ENCODE measurements at regions not wholly inside any gene's neighbourhood (a gene's known extent, or its start where the extent isn't known, plus 50 kb on each side); places are given as distances from the start of the nearest gene placed in this dataset.

DNA sequence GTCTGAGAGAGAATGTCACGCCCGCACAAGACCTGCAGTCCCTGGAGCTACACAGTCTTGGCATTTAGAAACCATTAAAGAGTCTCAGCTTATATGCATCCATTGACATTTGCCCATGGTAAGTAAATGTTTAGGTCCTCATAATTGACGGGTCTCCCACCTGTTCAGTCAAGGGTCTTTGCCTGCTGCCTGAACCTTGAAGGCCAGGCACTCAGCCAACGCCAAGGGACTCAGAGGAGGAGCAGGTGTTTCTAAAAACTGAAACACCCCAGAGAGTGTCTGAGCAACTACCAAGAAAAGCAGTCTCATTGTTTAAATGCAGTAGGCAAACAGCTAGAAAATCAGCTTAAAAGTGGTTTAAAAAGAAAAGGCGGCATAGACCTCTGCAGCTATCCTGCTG is 264.7 kb upstream of the AKR1E2 start:
- no peak for DNase-seq (ENCODE audit: low read depth)
- Histone ChIP-seq H3K36me3 (ENCODE audit: control insufficient read depth, insufficient read depth, low read length) (no peaks in the 10 kb centered on the region), H3K27me3 (ENCODE audit: control insufficient read depth, insufficient read depth, low read length) (no peaks in the 10 kb centered on the region), H3K4me3 (ENCODE audit: low read depth, low read length) (no peak overlapping the region)
- TF ChIP-seq, protein P1, sequence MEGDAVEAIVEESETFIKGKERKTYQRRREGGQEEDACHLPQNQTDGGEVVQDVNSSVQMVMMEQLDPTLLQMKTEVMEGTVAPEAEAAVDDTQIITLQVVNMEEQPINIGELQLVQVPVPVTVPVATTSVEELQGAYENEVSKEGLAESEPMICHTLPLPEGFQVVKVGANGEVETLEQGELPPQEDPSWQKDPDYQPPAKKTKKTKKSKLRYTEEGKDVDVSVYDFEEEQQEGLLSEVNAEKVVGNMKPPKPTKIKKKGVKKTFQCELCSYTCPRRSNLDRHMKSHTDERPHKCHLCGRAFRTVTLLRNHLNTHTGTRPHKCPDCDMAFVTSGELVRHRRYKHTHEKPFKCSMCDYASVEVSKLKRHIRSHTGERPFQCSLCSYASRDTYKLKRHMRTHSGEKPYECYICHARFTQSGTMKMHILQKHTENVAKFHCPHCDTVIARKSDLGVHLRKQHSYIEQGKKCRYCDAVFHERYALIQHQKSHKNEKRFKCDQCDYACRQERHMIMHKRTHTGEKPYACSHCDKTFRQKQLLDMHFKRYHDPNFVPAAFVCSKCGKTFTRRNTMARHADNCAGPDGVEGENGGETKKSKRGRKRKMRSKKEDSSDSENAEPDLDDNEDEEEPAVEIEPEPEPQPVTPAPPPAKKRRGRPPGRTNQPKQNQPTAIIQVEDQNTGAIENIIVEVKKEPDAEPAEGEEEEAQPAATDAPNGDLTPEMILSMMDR (IDR thresholded peaks at IDR 0.05; ENCODE audit: insufficient read depth, low read depth, low read length): no peak
- POLR2A ChIA-PET: no interaction called here
- CTCF ChIA-PET: no interaction called here

- Histone ChIP-seq H3K27me3 (ENCODE audit: control insufficient read depth, insufficient read depth, low read length) (no peaks in the 10 kb centered on the region), H3K4me3 (ENCODE audit: low read depth, low read length) (no peak overlapping the region), H3K36me3 (ENCODE audit: control insufficient read depth, insufficient read depth, low read length) (no peaks in the 10 kb centered on the region)
- DNase-seq (ENCODE audit: low read depth): no peak
- CTCF ChIA-PET: no interaction called here
- POLR2A ChIA-PET: no interaction called here
- TF ChIP-seq, protein P1 (IDR thresholded peaks at IDR 0.05; ENCODE audit: insufficient read depth, low read depth, low read length): no peak
Measured at GRCh38 chr10:4557469-4557868, 268.5 kb upstream of the AKR1E2 start.

DNA sequence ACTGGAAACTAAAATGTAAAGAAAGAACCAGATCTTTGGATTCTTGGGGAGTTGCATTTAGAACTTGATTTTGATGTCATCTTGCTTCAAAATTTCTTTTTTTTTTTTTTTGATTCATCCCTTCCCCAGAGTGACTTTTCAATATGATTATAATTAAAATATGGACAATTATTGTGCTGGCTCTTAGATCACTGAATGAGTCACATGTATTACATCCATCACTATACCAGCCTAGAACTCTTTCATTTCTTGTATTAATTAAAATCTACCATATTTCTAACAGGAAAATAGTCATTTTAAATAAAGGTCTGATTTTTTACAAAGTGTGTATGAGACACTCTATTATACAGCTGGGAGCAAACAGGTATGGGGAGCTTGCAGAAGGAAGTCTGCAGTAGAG is 269.5 kb upstream of the AKR1E2 start:
- DNase-seq (ENCODE audit: low read depth): no peak
- no peaks in the 10 kb centered on the region for H3K27me3 ChIP-seq (ENCODE audit: control insufficient read depth, insufficient read depth, low read length)
- no peak overlapping the region for H3K4me3 ChIP-seq (ENCODE audit: low read depth, low read length)
- H3K36me3 ChIP-seq (ENCODE audit: control insufficient read depth, insufficient read depth, low read length): no peaks in the 10 kb centered on the region
- CTCF ChIA-PET: no interaction called here
- TF ChIP-seq, protein P1 (IDR thresholded peaks at IDR 0.05; ENCODE audit: insufficient read depth, low read depth, low read length): no peak
- POLR2A ChIA-PET: no interaction called here

- no peaks in the 10 kb centered on the region for H3K36me3 ChIP-seq (ENCODE audit: control insufficient read depth, insufficient read depth, low read length)
- CTCF ChIA-PET: no interaction called here
- TF ChIP-seq, protein P1 (IDR thresholded peaks at IDR 0.05; ENCODE audit: insufficient read depth, low read depth, low read length): no peak
- POLR2A ChIA-PET: no interaction called here
- H3K27me3 ChIP-seq (ENCODE audit: control insufficient read depth, insufficient read depth, low read length): no peaks in the 10 kb centered on the region
- DNase-seq (ENCODE audit: low read depth): no peak
- no peak overlapping the region for H3K4me3 ChIP-seq (ENCODE audit: low read depth, low read length)
Measured at GRCh38 chr10:4555920-4556319, 270.1 kb upstream of the AKR1E2 start.

DNA sequence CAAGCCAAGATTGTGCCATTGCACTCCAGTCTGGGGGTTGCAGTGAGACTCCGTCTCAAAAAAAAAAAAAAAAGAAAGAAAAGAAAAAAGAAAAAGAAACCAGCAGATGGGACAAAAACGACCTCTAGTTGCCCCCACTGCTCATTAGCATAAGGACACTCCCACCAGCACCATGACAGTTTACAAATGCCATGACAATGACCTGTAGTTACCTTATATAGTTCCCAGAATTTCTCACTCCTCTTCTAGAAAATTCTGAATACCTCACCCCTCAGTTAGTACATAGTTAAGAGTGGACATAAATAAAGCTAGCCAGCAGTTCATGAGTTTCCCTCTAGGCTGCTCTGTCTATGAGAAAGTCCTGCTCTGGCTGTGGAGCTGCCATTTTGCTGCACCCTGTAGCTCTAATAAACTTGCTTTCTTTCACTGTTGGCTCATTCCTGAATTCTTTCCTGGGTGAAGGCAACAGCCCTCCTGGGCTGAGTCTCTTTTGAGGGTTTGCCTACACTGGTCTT is 276.8 kb upstream of the AKR1E2 start:
- TF ChIP-seq, protein P1 (IDR thresholded peaks at IDR 0.05; ENCODE audit: insufficient read depth, low read depth, low read length): no peak
- CTCF ChIA-PET: interaction anchor here (1.0 kb wide), 1 partner anchor 9 kb away, joined by 3 read pairs; no protein-coding TSS in a partner anchor
- POLR2A ChIA-PET: no interaction called here
- Histone ChIP-seq H3K4me3 (ENCODE audit: low read depth, low read length) (no peak overlapping the region), H3K27me3 (ENCODE audit: control insufficient read depth, insufficient read depth, low read length) (no peaks in the 10 kb centered on the region), H3K36me3 (ENCODE audit: control insufficient read depth, insufficient read depth, low read length) (no peaks in the 10 kb centered on the region)
- DNase-seq (ENCODE audit: low read depth): no peak
